NCI-H2029 (cell line): ENCODE measurements at regions not wholly inside any gene's neighbourhood (a gene's known extent, or its start where the extent isn't known, plus 50 kb on each side); places are given as distances from the start of the nearest gene placed in this dataset.
"Not testable (repeated sequence)": the region's sequence is repeated elsewhere in the genome, so short reads cannot be mapped to it uniquely, and the experiment has no call there.

Source experiments
- DNase-seq: peaks from one replicate; lab custom pipeline; 2025; lab: John Stamatoyannopoulos, UW

- no peak for DNase-seq
Measured at GRCh38 chr16:87100306-87101058, 216.7 kb downstream of the C16orf95 start.

GRCh38 chr16:87101903-87102302 lies 215.3 kb downstream of the C16orf95 start:
- DNase-seq, result no peak

GRCh38 chr16:87107201-87107600 lies 210.0 kb downstream of the C16orf95 start:
- no peak for DNase-seq

GRCh38 chr16:87108278-87108677 lies 208.9 kb downstream of the C16orf95 start:
- DNase-seq, result no peak

- DNase-seq, result no peak
Measured at GRCh38 chr16:87108941-87109340, 208.3 kb downstream of the C16orf95 start.

GRCh38 chr16:87114832-87115231 lies 202.4 kb downstream of the C16orf95 start:
- no peak for DNase-seq

- no peak for DNase-seq
Measured at GRCh38 chr16:87115646-87116045, 201.5 kb downstream of the C16orf95 start.

GRCh38 chr16:87117936-87118335 lies 199.3 kb downstream of the C16orf95 start:
- DNase-seq, result no peak

GRCh38 chr16:87119168-87119567 lies 198.0 kb downstream of the C16orf95 start:
- DNase-seq, result no peak

GRCh38 chr16:87119748-87120147 lies 197.4 kb downstream of the C16orf95 start:
- no peak for DNase-seq

GRCh38 chr16:87121816-87122215 lies 195.4 kb downstream of the C16orf95 start:
- no peak for DNase-seq

- DNase-seq, result no peak
Measured at GRCh38 chr16:87123356-87124001, 193.7 kb downstream of the C16orf95 start.

GRCh38 chr16:87124405-87124804 lies 192.8 kb downstream of the C16orf95 start:
- not testable (repeated sequence) for DNase-seq

- no peak for DNase-seq
Measured at GRCh38 chr16:87125206-87126155, 191.7 kb downstream of the C16orf95 start.

GRCh38 chr16:87126403-87127025 lies 190.7 kb downstream of the C16orf95 start:
- DNase-seq, result no peak

- no peak for DNase-seq
Measured at GRCh38 chr16:87127061-87127765, 190.0 kb downstream of the C16orf95 start.

GRCh38 chr16:87127766-87128147 lies 189.4 kb downstream of the C16orf95 start:
- no peak for DNase-seq

GRCh38 chr16:87129771-87130170 lies 187.4 kb downstream of the C16orf95 start:
- DNase-seq, result no peak

- no peak for DNase-seq
Measured at GRCh38 chr16:87131061-87131995, 185.9 kb downstream of the C16orf95 start.

- DNase-seq, result no peak
Measured at GRCh38 chr16:87131996-87132345, 185.2 kb downstream of the C16orf95 start.
